SHP77 (cell line): ENCODE measurements at regions not wholly inside any gene's neighbourhood (a gene's known extent, or its start where the extent isn't known, plus 50 kb on each side); places are given as distances from the start of the nearest gene placed in this dataset.

Experiments used
- DNase-seq, 2 experiments: peaks; one replicate each; lab custom pipeline; 2025; lab: John Stamatoyannopoulos, UW

DNA sequence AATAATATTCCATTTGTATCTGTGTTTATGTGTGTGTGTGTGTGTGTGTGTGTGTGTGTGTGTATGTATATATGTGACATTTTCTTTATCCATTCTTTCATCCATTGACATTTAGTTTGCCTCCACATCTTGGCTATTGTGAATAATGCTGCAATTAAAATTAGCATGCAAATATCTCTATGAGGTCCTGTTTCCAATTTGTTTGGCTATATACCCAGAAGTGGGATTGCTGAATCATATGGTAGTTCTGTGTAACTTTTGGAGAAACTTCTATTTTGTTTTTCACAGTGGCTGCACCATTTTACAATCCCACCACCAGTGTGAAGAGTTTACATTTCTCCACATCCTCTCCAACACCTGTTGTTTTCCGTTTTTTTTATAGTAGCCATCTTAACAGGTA is 53.1 kb downstream of the CH25H start:
- no peak for DNase-seq

- DNase-seq: no peak
Measured at GRCh38 chr10:89153116-89153515, 54.0 kb downstream of the CH25H start.

DNA sequence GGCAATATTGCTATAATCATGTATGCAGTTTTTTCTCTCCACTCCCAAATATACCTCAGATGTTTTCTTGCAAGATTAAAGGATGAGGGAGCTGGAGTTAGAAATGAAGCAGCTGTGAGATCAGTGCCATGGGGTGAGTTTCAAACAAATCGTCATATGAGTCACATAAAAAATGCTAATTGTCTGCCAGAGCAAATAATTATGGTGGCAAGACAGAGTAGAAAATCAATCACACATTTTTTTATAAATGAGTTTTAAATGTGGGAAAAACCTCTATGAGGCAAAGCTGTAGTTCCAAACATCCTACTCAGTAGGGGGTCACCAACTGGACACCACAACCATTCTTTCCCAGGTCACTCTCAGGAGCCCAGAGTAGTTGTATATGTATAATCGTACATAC is 55.3 kb downstream of the CH25H start:
- no peak for DNase-seq

- DNase-seq: no peak
Measured at GRCh38 chr10:89148061-89148460, 59.1 kb downstream of the CH25H start.

- DNase-seq: no peak
Measured at GRCh38 chr10:89147256-89147655, 59.9 kb downstream of the CH25H start.

- DNase-seq: no peak
Measured at GRCh38 chr10:89144836-89145235, 62.3 kb downstream of the CH25H start.

GRCh38 chr10:89142590-89142989 is 64.5 kb downstream of the CH25H start:
- DNase-seq: no peak

DNA sequence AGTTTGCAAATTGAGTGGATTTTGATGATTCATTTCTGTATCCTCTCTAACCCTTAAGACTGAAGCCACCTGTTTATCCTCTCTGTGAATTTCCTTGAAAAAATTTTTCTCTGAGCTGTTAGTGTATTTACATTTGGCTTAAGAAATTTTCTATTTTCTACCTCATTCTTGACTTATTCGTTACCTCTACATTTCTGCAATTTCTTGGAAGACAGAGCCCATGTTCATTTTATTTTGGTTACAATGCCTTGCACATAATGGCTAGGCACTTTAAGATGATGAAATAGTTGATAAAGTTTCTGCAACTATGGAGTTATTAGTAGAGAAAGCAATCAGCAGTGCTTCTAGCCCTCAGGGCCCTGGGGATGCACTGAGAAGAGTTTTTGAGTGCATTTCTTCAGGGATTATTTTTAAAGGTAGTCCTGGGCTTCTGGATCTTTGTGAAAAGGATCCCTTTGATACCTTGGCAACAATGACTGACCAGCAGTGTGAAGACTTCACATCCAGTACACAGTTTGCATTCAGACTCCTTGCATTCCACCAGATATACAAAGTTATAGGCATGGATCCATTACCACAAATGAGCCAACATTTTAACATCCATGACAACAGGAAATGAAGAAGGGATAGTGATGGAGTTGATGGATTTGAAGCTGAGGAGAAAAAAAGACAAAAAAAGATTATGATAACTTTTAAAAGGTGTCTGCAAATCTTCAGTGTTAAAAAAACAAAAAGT is 68.2 kb downstream of the CH25H start:
- DNase-seq: no peak

- no peak for DNase-seq
Measured at GRCh38 chr10:89134963-89135362, 72.2 kb downstream of the CH25H start.

GRCh38 chr10:89129911-89130310 is 77.2 kb downstream of the CH25H start:
- DNase-seq: no peak

- DNase-seq: no peak
Measured at GRCh38 chr10:89122433-89123051, 84.6 kb downstream of the CH25H start.

- no peak for DNase-seq
Measured at GRCh38 chr10:89121764-89122020, 85.4 kb downstream of the CH25H start.

DNA sequence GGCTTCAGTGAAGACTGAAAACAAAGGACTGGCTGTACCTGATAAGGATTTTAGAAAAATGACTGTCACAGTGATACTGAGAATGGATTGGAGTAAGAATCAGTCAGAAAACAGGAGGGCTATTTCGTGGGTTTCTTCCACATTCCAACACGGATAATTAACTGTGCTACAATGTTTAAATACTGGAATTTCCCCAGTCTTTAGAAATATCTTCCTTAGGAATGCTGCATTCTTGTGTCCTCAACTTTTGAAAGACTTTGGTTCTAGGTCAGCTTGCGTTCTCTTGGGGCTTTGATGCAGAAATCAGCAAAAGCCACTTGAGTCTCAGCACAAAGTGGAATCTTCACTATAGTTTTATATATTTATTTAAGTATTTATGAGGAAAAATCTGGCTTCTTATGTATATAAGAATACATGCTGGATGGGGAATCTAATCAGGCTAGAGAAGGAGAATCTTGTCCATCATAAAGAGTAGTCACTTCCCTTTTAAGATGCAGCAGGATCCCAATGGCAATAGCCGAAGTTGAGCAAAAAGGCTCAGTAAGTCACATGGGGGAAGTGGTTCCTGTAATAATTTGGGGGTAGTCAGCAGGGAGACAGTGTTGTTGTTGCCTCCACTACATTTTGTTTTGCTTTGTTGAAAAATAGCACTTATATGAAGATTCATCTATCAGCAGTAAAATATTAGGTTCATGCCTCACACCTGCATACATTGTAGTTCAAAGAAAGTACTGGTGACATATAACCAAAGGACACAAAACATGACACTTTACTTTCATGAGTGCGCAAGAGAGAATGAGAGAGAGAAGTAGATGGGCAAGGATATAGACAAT is 86.0 kb downstream of the CH25H start:
- no peak for DNase-seq

DNA sequence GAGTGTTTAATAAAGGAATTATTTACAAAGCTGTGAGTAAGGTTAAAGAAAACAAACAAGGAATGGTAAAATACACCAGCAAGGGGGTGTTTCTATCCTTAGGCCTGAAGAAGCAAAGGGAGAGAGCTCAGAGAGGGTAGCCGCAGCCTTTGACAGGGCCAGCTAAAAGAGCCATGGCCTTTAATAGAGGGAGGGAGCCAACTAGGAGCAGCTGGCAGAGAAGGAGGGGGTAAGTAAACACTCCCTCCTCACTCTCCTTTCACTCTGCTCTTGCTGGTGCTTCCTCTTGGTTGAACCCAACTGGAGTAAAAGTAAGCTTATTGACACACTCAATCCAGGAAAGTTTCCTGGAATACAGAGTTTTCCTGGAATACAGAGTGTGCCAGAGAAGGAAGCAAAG is 87.5 kb downstream of the CH25H start:
- DNase-seq: peak in 1 of 2 experiments; percentile 5

GRCh38 chr10:89118091-89118490 is 89.0 kb downstream of the CH25H start:
- no peak for DNase-seq

- no peak for DNase-seq
Measured at GRCh38 chr10:89115876-89116627, 91.1 kb downstream of the CH25H start.

GRCh38 chr10:89114846-89115625 is 92.1 kb downstream of the CH25H start:
- no peak for DNase-seq

- DNase-seq: no peak
Measured at GRCh38 chr10:89102735-89103134, 104.4 kb downstream of the CH25H start.

- DNase-seq: no peak
Measured at GRCh38 chr10:89101943-89102342, 105.2 kb downstream of the CH25H start.

- no peak for DNase-seq
Measured at GRCh38 chr10:89100680-89101079, 106.4 kb downstream of the CH25H start.

- DNase-seq: no peak
Measured at GRCh38 chr10:89097226-89097625, 106.6 kb downstream of the FAS start.
